Ovary (tissue), 3 donors: ENCODE measurements at regions not wholly inside any gene's neighbourhood (a gene's known extent, or its start where the extent isn't known, plus 50 kb on each side); places are given as distances from the start of the nearest gene placed in this dataset.

Experiments
- CTCF ChIP-seq, 3 donors: fragments of 450-650 bp in 2 of 3; fragments of 200-600 bp in 1 of 3; IDR thresholded peaks; one replicate each; pipeline versions ENCODE4 v1.5.1 to v1.8.0; 2016 to 2022; ENCODE audit warnings: antibody characterized with exemption in 3 of 3, mild to moderate bottlenecking in 1 of 3
- EP300 ChIP-seq: sonication (generic); formaldehyde crosslinking; IDR thresholded peaks from one replicate; pipeline ENCODE4 v1.6.1; 2017; ENCODE audit warnings: antibody characterized with exemption
- POLR2A ChIP-seq: fragments of 450-650 bp; IDR thresholded peaks from one replicate; pipeline ENCODE4 v1.6.1; 2017; ENCODE audit warnings: antibody characterized with exemption, mild to moderate bottlenecking, moderate library complexity
- donor health status: DM: no; HTN: no; CAD: no.

GRCh38 chr9:23594421-23594820 lies 231.6 kb downstream of the ELAVL2 start:
- TF ChIP-seq POLR2A: no peak
- no peak for TF ChIP-seq CTCF (IDR thresholded peaks at IDR 0.05)
- no peak for TF ChIP-seq EP300
